HL-60 (cell line): ENCODE measurements at regions not wholly inside any gene's neighbourhood (a gene's known extent, or its start where the extent isn't known, plus 50 kb on each side); places are given as distances from the start of the nearest gene placed in this dataset.

Experiments used
- DNase-seq, 2 experiments: peaks; one replicate each; pipeline ENCODE4 v3.0.0-alpha.2; 2010 to 2020; ENCODE audit warnings: low read depth in 1 of 2, low spot score in 1 of 2
- H3K27ac ChIP-seq: fragments of 250-450 bp; sonication (Bioruptor Pico); replicated peaks from 2 replicates; pipeline ENCODE4 v1.5.1; 2020; ENCODE audit warnings: mild to moderate bottlenecking, moderate library complexity
- H3K27me3 ChIP-seq: fragments of 250-450 bp; sonication (Bioruptor Pico); 2 replicates; pipeline ENCODE4 v1.5.1; 2021; ENCODE audit warnings: mild to moderate bottlenecking, moderate library complexity; ENCODE audit not compliant: insufficient read depth, poor library complexity, severe bottlenecking
- H3K4me3 ChIP-seq: replicated peaks from 2 replicates; pipeline ENCODE4 v1.5.1; 2011; ENCODE audit warnings: mild to moderate bottlenecking, control low read depth, low read length; ENCODE audit not compliant: insufficient read depth
- GABPA ChIP-seq: IDR thresholded peaks from 2 replicates; pipeline ENCODE4 v1.6.1; 2012; ENCODE audit warnings: low read depth
- POLR2AphosphoS5 ChIP-seq: IDR thresholded peaks from 2 replicates; pipeline ENCODE4 v1.6.1; 2012; ENCODE audit warnings: low read depth
- SPI1 ChIP-seq: IDR thresholded peaks from 2 replicates; pipeline ENCODE4 v1.6.1; 2012; ENCODE audit warnings: low read depth, mild to moderate bottlenecking, borderline replicate concordance
- TF ChIP-seq, protein P1 (sequence below): IDR thresholded peaks from 2 replicates; pipeline ENCODE4 v1.6.1; 2012; ENCODE audit warnings: low read depth; ENCODE audit not compliant: insufficient replicate concordance
- TF ChIP-seq, protein P2 (sequence below): IDR thresholded peaks from one replicate; pipeline ENCODE4 v1.5.1; 2011; ENCODE audit warnings: low read length, control low read depth, inconsistent platforms; ENCODE audit not compliant: insufficient read depth

DNA sequence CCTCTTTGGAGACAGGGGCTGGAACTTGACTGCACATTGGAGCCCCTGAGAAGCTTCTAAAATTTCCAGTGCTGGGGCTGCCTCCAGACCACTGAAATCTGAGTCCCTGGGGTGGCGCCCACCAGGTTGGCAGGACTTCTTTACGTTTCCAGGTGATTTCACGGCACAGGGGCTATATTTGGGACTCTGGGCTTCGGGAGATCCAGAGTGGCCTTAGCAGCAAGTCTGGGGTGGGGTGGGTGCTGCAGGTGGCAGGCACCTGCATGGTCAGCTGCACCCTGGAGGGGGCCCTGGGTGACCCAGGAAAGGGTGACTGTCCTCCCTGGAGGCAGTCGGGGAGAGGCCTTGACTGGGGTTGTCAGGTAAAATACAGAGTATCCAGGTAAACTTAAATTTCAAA, 135.5 kb upstream of the PHACTR3 start:
- Histone ChIP-seq H3K27ac (no peak overlapping the region), H3K27me3 (peaks cover 2% of the 10 kb centered on the region), H3K4me3 (no peak overlapping the region)
- TF ChIP-seq GABPA (no peak), POLR2AphosphoS5 (no peak)
- TF ChIP-seq, protein P1, sequence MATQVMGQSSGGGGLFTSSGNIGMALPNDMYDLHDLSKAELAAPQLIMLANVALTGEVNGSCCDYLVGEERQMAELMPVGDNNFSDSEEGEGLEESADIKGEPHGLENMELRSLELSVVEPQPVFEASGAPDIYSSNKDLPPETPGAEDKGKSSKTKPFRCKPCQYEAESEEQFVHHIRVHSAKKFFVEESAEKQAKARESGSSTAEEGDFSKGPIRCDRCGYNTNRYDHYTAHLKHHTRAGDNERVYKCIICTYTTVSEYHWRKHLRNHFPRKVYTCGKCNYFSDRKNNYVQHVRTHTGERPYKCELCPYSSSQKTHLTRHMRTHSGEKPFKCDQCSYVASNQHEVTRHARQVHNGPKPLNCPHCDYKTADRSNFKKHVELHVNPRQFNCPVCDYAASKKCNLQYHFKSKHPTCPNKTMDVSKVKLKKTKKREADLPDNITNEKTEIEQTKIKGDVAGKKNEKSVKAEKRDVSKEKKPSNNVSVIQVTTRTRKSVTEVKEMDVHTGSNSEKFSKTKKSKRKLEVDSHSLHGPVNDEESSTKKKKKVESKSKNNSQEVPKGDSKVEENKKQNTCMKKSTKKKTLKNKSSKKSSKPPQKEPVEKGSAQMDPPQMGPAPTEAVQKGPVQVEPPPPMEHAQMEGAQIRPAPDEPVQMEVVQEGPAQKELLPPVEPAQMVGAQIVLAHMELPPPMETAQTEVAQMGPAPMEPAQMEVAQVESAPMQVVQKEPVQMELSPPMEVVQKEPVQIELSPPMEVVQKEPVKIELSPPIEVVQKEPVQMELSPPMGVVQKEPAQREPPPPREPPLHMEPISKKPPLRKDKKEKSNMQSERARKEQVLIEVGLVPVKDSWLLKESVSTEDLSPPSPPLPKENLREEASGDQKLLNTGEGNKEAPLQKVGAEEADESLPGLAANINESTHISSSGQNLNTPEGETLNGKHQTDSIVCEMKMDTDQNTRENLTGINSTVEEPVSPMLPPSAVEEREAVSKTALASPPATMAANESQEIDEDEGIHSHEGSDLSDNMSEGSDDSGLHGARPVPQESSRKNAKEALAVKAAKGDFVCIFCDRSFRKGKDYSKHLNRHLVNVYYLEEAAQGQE: no peak
- TF ChIP-seq, protein P2, sequence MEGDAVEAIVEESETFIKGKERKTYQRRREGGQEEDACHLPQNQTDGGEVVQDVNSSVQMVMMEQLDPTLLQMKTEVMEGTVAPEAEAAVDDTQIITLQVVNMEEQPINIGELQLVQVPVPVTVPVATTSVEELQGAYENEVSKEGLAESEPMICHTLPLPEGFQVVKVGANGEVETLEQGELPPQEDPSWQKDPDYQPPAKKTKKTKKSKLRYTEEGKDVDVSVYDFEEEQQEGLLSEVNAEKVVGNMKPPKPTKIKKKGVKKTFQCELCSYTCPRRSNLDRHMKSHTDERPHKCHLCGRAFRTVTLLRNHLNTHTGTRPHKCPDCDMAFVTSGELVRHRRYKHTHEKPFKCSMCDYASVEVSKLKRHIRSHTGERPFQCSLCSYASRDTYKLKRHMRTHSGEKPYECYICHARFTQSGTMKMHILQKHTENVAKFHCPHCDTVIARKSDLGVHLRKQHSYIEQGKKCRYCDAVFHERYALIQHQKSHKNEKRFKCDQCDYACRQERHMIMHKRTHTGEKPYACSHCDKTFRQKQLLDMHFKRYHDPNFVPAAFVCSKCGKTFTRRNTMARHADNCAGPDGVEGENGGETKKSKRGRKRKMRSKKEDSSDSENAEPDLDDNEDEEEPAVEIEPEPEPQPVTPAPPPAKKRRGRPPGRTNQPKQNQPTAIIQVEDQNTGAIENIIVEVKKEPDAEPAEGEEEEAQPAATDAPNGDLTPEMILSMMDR: no peak
- no peak for DNase-seq

DNA sequence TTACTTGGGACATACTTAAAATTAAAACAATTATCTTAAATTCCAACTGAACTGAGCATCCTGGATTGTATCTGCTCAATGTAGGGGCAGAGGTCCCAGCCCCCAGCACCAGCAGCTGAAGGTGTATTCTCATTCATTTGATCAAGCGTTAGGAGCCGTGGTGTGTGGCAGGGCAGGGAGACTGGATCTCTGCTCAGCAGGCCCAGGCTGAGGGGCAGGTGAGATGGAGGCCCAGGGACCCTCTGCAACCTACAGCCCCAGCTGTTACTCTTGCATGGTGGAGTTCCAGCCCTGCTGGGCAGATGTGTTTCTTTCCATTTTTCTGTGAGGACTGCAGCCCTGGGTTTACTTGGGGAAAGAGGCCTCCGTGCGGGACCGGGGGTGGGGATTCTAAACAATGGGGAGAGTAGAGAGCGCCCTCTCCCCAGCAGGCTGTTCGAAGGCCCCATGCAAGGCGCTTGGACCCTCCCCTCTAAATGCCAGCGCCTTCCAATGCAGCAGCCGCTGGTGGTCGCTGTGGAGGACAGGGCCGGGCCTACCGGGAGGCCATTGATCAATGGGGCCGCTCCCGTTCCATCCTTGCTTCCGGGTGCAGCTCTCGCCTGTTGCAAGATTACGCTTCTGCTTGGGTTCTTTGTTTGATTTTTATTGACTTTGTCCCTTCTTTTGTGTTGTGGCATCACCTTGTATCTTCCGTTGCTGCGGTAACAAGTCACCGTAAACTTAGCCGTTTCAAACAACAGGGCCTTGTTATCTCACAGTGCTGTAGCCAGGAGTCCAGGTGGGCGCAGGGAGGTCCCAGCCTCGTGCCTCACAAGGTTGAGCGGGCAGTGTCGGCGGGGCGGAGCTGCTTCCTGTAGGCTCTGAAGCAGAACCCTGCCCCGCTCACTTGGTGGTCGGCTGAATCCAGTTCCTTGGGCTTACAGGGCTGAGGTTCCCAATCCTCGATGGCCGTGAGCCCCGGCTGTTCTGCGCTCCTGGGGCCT, 134.8 kb upstream of the PHACTR3 start:
- DNase-seq: no peak
- TF ChIP-seq GABPA: no peak
- TF ChIP-seq, protein P1: no peak
- TF ChIP-seq, protein P2: no peak
- TF ChIP-seq POLR2AphosphoS5: no peak
- no peak for TF ChIP-seq SPI1
- Histone ChIP-seq H3K27ac (no peak overlapping the region), H3K4me3 (no peak overlapping the region), H3K27me3 (peaks cover 2% of the 10 kb centered on the region)

DNA sequence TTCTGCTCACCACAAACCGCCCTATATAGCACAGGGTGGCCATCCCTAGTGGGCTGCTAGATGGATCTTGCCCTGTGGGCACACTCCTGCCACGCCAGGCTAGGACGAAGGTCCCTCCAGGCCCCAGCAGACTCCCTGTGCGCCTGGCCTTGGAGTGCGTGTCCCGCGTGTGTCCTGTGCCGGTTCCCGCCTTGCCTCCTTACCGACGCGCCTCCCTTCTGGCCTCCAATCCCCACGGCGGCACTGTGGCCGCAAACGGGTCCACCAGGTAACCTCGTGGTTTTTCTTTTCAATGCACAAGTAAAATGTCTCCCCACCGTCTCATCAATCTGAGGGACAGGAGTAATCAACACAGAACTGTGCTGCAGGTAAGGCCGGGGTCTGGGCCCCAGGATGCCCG, 133.8 kb upstream of the PHACTR3 start:
- H3K27ac ChIP-seq: no peak overlapping the region
- DNase-seq: no peak
- TF ChIP-seq SPI1: no peak
- no peak for TF ChIP-seq GABPA
- TF ChIP-seq POLR2AphosphoS5: no peak
- TF ChIP-seq, protein P2: no peak
- TF ChIP-seq, protein P1: no peak
- peaks cover 7% of the 10 kb centered on the region for H3K27me3 ChIP-seq
- H3K4me3 ChIP-seq: no peak overlapping the region
